SK-N-SH treated with all-trans-retinoic acid at 6 μM for 48 hours (cell line): ENCODE measurements at regions not wholly inside any gene's neighbourhood (a gene's known extent, or its start where the extent isn't known, plus 50 kb on each side); places are given as distances from the start of the nearest gene placed in this dataset.

Experiments used
- ATAC-seq: fragments of 200-7000 bp; cut with Tn5 transposase; 3 replicates; pipeline ENCODE4 v1.9.1; 2020; ENCODE audit warnings: mild to moderate bottlenecking, moderate library complexity
- BACH2 ChIP-seq: fragments of 250-450 bp; sonication (Bioruptor Pico); IDR thresholded peaks from 2 replicates; pipeline ENCODE4 v1.9.0; 2021; ENCODE audit warnings: mild to moderate bottlenecking, borderline replicate concordance
- CSDC2 ChIP-seq: fragments of 250-450 bp; sonication (Bioruptor Pico); IDR thresholded peaks from 2 replicates; pipeline ENCODE4 v1.5.0; 2020; ENCODE audit warnings: mild to moderate bottlenecking, moderate library complexity
- ESRRG ChIP-seq: fragments of 250-450 bp; sonication (Bioruptor Pico); IDR thresholded peaks from 2 replicates; pipeline ENCODE4 v1.6.1; 2021; ENCODE audit warnings: mild to moderate bottlenecking
- GLIS3 ChIP-seq: fragments of 250-450 bp; sonication (Bioruptor Pico); IDR thresholded peaks from 2 replicates; pipeline ENCODE4 v1.5.0; 2020; ENCODE audit warnings: mild to moderate bottlenecking, moderate library complexity
- ISL1 ChIP-seq: fragments of 250-450 bp; sonication (Bioruptor Pico); IDR thresholded peaks from 2 replicates; pipeline ENCODE4 v2.1.2; 2022; ENCODE audit warnings: mild to moderate bottlenecking, moderate library complexity
- OSR1 ChIP-seq: fragments of 250-450 bp; sonication (Bioruptor Pico); IDR thresholded peaks from 2 replicates; pipeline ENCODE4 v1.8.0; 2022; ENCODE audit warnings: moderate library complexity, mild to moderate bottlenecking, inconsistent platforms
- RARB ChIP-seq: fragments of 250-450 bp; sonication (Bioruptor Pico); IDR thresholded peaks from 2 replicates; pipeline ENCODE4 v1.8.0; 2021; ENCODE audit warnings: mild to moderate bottlenecking, moderate library complexity
- SNAI2 ChIP-seq: fragments of 250-450 bp; sonication (Bioruptor Pico); IDR thresholded peaks from 2 replicates; pipeline ENCODE4 v1.5.0; 2020; ENCODE audit warnings: mild to moderate bottlenecking, moderate library complexity
- TCF4 ChIP-seq: fragments of 250-450 bp; sonication (Bioruptor Pico); IDR thresholded peaks from 2 replicates; pipeline ENCODE4 v1.8.0; 2021; ENCODE audit warnings: mild to moderate bottlenecking, moderate library complexity, borderline replicate concordance
- TOX ChIP-seq: fragments of 250-450 bp; sonication (Bioruptor Pico); IDR thresholded peaks from 2 replicates; pipeline ENCODE4 v1.8.0; 2021; ENCODE audit warnings: mild to moderate bottlenecking, moderate library complexity, borderline replicate concordance
- ZC3H10 ChIP-seq: fragments of 250-450 bp; sonication (Bioruptor Pico); IDR thresholded peaks from 2 replicates; pipeline ENCODE4 v1.5.1; 2021; ENCODE audit warnings: mild to moderate bottlenecking, moderate library complexity
- ZFP3 ChIP-seq: fragments of 250-450 bp; sonication (Bioruptor Pico); IDR thresholded peaks from 2 replicates; pipeline ENCODE4 v1.5.0; 2020; ENCODE audit warnings: mild to moderate bottlenecking, moderate library complexity
- ZFP30 ChIP-seq: fragments of 450-650 bp; formaldehyde crosslinking; IDR thresholded peaks from 2 replicates; pipeline ENCODE4 v1.5.0; 2022; ENCODE audit warnings: mild to moderate bottlenecking, moderate library complexity
- ZNF565 ChIP-seq: fragments of 450-650 bp; formaldehyde crosslinking; conservative IDR thresholded peaks from 2 replicates; pipeline ENCODE4 v1.5.0; 2020; ENCODE audit warnings: low read depth, mild to moderate bottlenecking, moderate library complexity
- ZNF8 ChIP-seq: fragments of 450-650 bp; formaldehyde crosslinking; IDR thresholded peaks from 2 replicates; pipeline ENCODE4 v1.5.0; 2020; ENCODE audit warnings: mild to moderate bottlenecking, moderate library complexity
- TF ChIP-seq, protein P1 (sequence below): fragments of 250-450 bp; sonication (Bioruptor Pico); IDR thresholded peaks from 2 replicates; pipeline ENCODE4 v1.8.0; 2020; ENCODE audit warnings: mild to moderate bottlenecking, moderate library complexity, borderline replicate concordance
- TF ChIP-seq, protein P2 (sequence below): fragments of 250-450 bp; sonication (Bioruptor Pico); IDR thresholded peaks from 2 replicates; pipeline ENCODE4 v1.8.0; 2021; ENCODE audit warnings: low read depth, mild to moderate bottlenecking, moderate library complexity, borderline replicate concordance
- TF ChIP-seq, protein P3 (sequence below): fragments of 250-450 bp; sonication (Bioruptor Pico); IDR thresholded peaks from 2 replicates; pipeline ENCODE4 v1.5.1; 2021; ENCODE audit warnings: mild to moderate bottlenecking, moderate library complexity
- TF ChIP-seq, protein P4 (sequence below): fragments of 250-450 bp; sonication (Bioruptor Pico); IDR thresholded peaks from 2 replicates; pipeline ENCODE4 v1.5.1; 2020; ENCODE audit warnings: low read depth, mild to moderate bottlenecking, moderate library complexity

DNA sequence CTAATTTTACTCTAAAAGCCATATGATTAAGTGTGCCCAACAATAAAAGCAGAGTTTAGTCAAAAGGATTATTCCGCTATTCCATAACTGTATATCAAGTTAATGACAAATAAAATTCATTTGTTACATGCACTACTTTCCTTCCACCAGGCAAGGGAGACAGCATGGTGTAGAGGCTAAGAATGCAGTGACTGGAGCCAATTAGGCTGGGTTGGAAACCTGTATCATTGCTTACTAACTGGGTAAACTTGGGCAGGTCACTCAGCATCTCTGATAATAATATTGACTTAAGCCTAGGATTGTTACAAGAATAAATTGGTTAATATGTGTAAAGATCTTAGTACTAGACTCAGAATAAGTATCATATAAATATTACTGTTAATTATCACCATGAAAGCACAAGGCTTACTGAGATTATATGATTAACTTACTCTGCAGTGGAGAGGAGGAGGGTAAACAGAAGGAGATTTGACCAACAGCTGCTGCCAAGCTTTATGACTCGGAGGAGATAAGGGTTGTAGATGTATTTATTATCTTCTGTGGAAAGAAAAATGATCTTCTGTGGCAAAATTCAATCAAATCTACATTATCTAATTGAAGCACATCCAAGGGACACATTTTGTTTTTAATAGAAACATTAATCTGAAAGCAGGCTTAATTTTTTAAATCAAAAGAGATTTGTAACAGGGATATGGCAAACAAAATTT, 1459.9 kb downstream of the GRIK2 start (continued):
- TF ChIP-seq, protein P1, sequence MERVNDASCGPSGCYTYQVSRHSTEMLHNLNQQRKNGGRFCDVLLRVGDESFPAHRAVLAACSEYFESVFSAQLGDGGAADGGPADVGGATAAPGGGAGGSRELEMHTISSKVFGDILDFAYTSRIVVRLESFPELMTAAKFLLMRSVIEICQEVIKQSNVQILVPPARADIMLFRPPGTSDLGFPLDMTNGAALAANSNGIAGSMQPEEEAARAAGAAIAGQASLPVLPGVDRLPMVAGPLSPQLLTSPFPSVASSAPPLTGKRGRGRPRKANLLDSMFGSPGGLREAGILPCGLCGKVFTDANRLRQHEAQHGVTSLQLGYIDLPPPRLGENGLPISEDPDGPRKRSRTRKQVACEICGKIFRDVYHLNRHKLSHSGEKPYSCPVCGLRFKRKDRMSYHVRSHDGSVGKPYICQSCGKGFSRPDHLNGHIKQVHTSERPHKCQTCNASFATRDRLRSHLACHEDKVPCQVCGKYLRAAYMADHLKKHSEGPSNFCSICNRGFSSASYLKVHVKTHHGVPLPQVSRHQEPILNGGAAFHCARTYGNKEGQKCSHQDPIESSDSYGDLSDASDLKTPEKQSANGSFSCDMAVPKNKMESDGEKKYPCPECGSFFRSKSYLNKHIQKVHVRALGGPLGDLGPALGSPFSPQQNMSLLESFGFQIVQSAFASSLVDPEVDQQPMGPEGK (CRISPR knock-in tag): no peak
- TF ChIP-seq BACH2 (CRISPR knock-in tag): no peak

DNA sequence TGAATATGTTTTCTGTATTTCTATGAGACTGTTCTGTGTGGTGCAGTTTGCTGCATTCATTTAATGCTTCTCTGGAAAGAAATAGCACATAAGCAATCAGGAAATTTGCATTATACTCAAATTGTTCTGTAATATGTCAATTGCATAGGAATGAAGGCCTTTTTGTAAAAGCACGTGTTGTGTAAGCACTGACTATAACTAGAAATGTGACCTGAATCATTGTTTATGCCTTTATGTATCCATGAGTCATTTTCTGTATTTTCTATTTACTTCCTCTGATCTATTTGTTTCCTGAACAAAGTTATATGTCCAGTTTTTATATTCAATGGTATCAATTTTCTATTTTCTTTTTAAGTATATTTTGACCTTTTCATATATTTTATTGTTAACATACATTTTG, 1455.3 kb downstream of the GRIK2 start:
- no peak for ATAC-seq
- TF ChIP-seq ZFP30 (CRISPR knock-in tag) (no peak), ZNF565 (CRISPR knock-in tag) (no peak), ESRRG (CRISPR knock-in tag) (no peak), ZNF8 (CRISPR knock-in tag) (no peak), BACH2 (CRISPR knock-in tag) (no peak), GLIS3 (CRISPR knock-in tag) (no peak)
- TF ChIP-seq, protein P2, sequence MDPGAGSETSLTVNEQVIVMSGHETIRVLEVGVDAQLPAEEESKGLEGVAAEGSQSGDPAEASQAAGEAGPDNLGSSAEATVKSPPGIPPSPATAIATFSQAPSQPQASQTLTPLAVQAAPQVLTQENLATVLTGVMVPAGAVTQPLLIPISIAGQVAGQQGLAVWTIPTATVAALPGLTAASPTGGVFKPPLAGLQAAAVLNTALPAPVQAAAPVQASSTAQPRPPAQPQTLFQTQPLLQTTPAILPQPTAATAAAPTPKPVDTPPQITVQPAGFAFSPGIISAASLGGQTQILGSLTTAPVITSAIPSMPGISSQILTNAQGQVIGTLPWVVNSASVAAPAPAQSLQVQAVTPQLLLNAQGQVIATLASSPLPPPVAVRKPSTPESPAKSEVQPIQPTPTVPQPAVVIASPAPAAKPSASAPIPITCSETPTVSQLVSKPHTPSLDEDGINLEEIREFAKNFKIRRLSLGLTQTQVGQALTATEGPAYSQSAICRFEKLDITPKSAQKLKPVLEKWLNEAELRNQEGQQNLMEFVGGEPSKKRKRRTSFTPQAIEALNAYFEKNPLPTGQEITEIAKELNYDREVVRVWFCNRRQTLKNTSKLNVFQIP (CRISPR knock-in tag): no peak

DNA sequence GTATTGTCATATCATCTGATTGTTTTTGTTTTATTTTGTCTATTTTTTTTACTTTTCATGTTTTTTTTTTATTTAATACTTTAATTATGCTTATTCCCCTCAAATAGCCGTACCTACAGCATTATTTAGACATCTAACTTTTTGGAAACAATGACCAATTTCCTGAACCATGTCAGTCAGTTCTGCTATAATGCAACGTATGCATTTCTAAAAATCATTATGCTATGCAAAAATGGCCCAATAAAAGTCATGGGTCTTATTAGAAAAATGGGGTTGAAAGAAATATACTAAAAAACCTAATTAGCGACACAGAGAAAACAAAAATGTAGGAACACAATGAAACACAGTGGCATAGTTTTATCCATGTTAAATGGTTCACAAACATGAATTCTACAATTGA, 1454.7 kb downstream of the GRIK2 start:
- TF ChIP-seq ESRRG (CRISPR knock-in tag): no peak
- no peak for ATAC-seq

DNA sequence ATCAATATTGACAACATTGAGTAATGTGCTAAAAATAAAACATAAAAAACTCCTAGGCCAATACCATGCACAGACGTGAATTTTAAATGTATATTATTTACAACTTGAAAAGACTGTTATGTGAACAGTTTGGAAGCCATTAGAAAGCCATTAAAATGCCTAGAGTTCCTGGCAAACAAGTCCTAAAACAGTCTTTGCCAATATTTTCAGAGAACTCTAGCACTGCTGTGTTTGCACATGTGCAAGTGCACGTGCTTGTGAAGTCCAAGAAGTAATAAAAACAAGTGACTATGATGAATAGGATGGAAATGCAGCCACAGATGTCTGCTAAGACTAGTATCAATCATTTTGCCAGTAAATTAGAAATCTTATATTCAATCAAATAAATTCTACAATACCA, 1447.6 kb downstream of the GRIK2 start:
- TF ChIP-seq ZNF565 (CRISPR knock-in tag): no peak
- peak; percentile 54; the same call in 1 of the 2 replicates for TF ChIP-seq ISL1 (CRISPR knock-in tag)
- ATAC-seq: no peak

DNA sequence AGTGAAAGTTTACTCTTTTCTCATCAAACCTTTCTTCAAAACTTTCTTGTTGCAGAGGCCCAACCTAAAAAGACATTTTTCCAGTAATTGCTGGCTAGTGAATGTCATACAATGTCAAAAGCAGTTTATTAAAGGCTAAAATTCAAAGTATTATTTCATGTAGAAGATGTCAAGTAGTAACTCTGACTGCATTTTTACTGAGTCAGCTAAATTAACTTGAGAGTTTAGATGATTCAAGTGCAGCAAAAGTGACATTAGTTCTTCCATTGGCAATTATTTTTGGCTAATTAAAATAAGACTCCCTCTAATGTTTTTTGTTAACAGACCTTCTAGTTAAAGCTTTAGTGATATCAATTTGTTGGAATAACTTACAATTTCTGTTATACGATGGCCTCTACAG, 1438.5 kb downstream of the GRIK2 start:
- ATAC-seq: no peak
- TF ChIP-seq, protein P3, sequence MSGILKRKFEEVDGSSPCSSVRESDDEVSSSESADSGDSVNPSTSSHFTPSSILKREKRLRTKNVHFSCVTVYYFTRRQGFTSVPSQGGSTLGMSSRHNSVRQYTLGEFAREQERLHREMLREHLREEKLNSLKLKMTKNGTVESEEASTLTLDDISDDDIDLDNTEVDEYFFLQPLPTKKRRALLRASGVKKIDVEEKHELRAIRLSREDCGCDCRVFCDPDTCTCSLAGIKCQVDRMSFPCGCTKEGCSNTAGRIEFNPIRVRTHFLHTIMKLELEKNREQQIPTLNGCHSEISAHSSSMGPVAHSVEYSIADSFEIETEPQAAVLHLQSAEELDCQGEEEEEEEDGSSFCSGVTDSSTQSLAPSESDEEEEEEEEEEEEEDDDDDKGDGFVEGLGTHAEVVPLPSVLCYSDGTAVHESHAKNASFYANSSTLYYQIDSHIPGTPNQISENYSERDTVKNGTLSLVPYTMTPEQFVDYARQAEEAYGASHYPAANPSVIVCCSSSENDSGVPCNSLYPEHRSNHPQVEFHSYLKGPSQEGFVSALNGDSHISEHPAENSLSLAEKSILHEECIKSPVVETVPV (CRISPR knock-in tag): no peak
- TF ChIP-seq SNAI2 (CRISPR knock-in tag): no peak
- no peak for TF ChIP-seq ZC3H10 (CRISPR knock-in tag)
- no peak for TF ChIP-seq ZFP30 (CRISPR knock-in tag)
- TF ChIP-seq TOX (CRISPR knock-in tag): no peak
- TF ChIP-seq, protein P4, sequence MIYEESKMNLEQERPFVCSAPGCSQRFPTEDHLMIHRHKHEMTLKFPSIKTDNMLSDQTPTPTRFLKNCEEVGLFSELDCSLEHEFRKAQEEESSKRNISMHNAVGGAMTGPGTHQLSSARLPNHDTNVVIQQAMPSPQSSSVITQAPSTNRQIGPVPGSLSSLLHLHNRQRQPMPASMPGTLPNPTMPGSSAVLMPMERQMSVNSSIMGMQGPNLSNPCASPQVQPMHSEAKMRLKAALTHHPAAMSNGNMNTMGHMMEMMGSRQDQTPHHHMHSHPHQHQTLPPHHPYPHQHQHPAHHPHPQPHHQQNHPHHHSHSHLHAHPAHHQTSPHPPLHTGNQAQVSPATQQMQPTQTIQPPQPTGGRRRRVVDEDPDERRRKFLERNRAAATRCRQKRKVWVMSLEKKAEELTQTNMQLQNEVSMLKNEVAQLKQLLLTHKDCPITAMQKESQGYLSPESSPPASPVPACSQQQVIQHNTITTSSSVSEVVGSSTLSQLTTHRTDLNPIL (CRISPR knock-in tag): no peak
- TF ChIP-seq, protein P1 (CRISPR knock-in tag): no peak
- no peak for TF ChIP-seq RARB
- no peak for TF ChIP-seq BACH2 (CRISPR knock-in tag)
- TF ChIP-seq CSDC2 (CRISPR knock-in tag): no peak
- no peak for TF ChIP-seq ESRRG (CRISPR knock-in tag)
- no peak for TF ChIP-seq ZFP3 (CRISPR knock-in tag)
- TF ChIP-seq ZNF8 (CRISPR knock-in tag): no peak
- TF ChIP-seq GLIS3 (CRISPR knock-in tag): no peak
- no peak for TF ChIP-seq ISL1 (CRISPR knock-in tag)
- TF ChIP-seq, protein P2 (CRISPR knock-in tag): no peak
- TF ChIP-seq OSR1: no peak
- TF ChIP-seq TCF4 (CRISPR knock-in tag): no peak
